Activated T-cell treated with anti-CD3 and anti-CD28 coated beads, Interleukin-2, amount 50 U/mL, for 24 hours (primary cell): ENCODE measurements at regions not wholly inside any gene's neighbourhood (a gene's known extent, or its start where the extent isn't known, plus 50 kb on each side); places are given as distances from the start of the nearest gene placed in this dataset.

ENCODE experiments used
- DNase-seq: peaks from one replicate; pipeline ENCODE4 v3.0.0-alpha.2; 2020
- H3K27ac Mint-ChIP-seq: 2 replicates; pipeline ENCODE4 v1.8.0; 2020; ENCODE audit warnings: mild to moderate bottlenecking, mixed read lengths
- H3K27me3 Mint-ChIP-seq: 2 replicates; pipeline ENCODE4 v1.8.0; 2020; ENCODE audit warnings: mixed read lengths
- H3K36me3 Mint-ChIP-seq: 2 replicates; pipeline ENCODE4 v1.8.0; 2020; ENCODE audit warnings: low read depth, mixed read lengths
- H3K4me1 Mint-ChIP-seq: 2 replicates; pipeline ENCODE4 v1.8.0; 2020; ENCODE audit warnings: low read depth, mixed read lengths
- H3K4me3 Mint-ChIP-seq: 2 replicates; pipeline ENCODE4 v1.8.0; 2020; ENCODE audit warnings: mild to moderate bottlenecking, moderate library complexity, mixed read lengths
- H3K9me3 Mint-ChIP-seq: 2 replicates; pipeline ENCODE4 v1.8.0; 2020; ENCODE audit warnings: mixed read lengths

DNA sequence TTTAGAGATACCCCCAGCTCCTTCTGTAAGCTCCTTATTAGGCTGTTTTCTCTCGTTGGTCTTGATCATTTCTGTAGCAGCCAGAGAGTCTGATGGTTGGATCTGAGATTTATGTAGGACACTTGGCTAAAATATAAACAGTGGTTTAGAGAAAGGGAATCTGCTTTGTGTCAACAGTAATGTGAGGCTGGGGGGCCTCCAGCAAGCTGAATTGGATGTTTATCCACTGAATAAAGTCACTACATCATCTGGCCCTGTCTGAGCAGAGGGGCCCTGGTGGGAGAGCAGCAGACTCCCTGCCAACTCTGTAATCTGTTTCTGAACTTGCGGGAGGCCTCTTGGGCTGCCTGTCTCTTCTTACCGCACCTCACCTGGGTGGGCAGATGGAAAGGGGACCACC, 328.5 kb upstream of the PLET1 start:
- Mint-ChIP-seq H3K4me3 (no peak overlapping the region), H3K4me1 (peaks cover 3% of the 10 kb centered on the region), H3K9me3 (no peaks in the 10 kb centered on the region), H3K27ac (no peak overlapping the region), H3K27me3 (no peaks in the 10 kb centered on the region), H3K36me3 (no peaks in the 10 kb centered on the region)
- no peak for DNase-seq

DNA sequence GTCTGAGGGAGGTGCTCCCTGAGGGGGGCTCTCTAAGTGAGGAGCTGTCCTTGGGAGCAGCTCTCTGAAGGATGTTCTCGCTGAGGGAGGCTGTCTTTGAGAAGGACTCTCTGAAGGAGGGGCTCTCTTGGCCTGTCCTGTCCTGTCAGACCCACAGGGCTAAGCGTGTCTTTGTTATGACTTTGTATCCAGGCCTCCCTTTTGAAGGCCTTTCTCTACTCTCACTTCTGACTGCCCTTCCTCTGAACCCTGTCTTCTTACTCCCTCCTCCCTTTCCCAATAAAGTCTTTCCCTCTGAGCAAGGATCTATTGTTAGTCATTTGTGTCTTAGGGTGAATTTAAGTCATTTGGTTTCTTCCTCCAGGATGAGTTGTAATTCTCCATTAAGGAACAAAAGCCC, 330.1 kb upstream of the PLET1 start:
- H3K27ac Mint-ChIP-seq, result no peak overlapping the region
- H3K9me3 Mint-ChIP-seq, result no peaks in the 10 kb centered on the region
- H3K27me3 Mint-ChIP-seq, result no peaks in the 10 kb centered on the region
- no peaks in the 10 kb centered on the region for H3K36me3 Mint-ChIP-seq
- H3K4me3 Mint-ChIP-seq, result no peak overlapping the region
- peaks cover 3% of the 10 kb centered on the region for H3K4me1 Mint-ChIP-seq
- no peak for DNase-seq

DNA sequence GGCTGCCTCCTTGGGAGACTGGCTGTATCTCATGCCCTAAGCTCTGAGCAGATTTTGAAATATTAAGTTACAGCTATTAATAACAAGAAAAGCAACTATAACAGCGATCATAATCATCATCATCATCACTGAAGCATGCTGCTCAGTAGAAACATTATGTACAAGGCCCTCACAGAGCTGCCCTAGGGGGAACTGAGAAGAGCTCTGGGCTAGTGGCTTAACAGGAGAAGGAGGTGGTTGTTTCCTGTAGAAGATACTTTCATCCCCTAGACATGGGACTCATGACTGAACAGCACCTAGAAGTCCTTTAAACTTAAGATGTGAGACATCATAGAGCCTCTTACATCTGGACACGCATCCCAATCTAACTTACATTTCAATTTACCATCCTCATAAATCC, 332.8 kb upstream of the PLET1 start:
- H3K36me3 Mint-ChIP-seq, result no peaks in the 10 kb centered on the region
- no peaks in the 10 kb centered on the region for H3K9me3 Mint-ChIP-seq
- H3K4me1 Mint-ChIP-seq, result peaks cover 4% of the 10 kb centered on the region
- H3K27me3 Mint-ChIP-seq, result no peaks in the 10 kb centered on the region
- no peak overlapping the region for H3K27ac Mint-ChIP-seq
- DNase-seq, result no peak
- no peak overlapping the region for H3K4me3 Mint-ChIP-seq

DNA sequence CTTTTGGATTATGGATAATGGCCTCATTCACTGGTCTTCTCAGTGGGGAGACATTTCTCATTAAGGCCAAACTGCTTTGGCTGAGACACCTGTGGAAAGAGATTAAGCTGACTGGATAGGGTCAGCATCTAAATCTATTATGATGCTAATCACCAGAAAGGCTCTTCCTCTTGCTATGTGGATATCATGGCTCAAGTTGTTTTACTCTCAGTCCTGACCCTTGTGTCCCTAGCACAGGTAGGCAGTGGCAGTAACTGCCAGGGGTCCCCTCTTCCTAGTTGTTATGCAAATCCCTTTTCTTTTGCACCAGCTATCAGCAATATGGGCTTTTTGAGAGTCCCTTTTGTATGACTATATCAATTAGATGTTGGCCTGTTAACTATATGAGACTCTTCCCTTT, 335.7 kb upstream of the PLET1 start:
- peaks cover 4% of the 10 kb centered on the region for H3K4me1 Mint-ChIP-seq
- no peak overlapping the region for H3K27ac Mint-ChIP-seq
- H3K27me3 Mint-ChIP-seq, result no peaks in the 10 kb centered on the region
- no peak overlapping the region for H3K4me3 Mint-ChIP-seq
- no peak for DNase-seq
- H3K36me3 Mint-ChIP-seq, result no peaks in the 10 kb centered on the region
- H3K9me3 Mint-ChIP-seq, result no peaks in the 10 kb centered on the region

DNA sequence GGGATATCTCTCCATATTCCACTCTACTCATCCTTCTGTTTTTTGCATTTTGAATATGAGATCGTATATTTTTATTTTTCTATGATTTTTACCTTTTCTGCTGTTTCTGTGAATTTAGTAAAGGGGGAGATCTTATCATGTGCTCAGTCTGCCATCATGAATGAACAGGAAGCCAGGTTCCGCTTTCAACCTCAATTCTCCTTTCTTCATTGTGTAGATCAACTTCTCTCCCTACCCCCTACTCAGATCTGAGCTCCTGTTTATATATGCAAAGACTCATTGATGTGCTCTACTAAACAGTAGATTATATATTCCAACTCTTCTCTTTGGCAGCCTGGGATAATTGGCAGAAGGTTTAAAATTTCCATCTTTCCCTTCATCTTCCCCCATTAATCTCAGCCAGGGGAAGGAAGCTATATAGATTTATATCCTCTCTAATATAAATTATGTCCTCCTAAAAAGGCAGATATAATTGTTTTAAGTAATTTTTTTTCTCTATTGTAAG, 336.7 kb upstream of the PLET1 start:
- peaks cover 4% of the 10 kb centered on the region for H3K4me1 Mint-ChIP-seq
- no peaks in the 10 kb centered on the region for H3K27me3 Mint-ChIP-seq
- no peaks in the 10 kb centered on the region for H3K36me3 Mint-ChIP-seq
- H3K27ac Mint-ChIP-seq, result no peak overlapping the region
- DNase-seq, result no peak
- H3K4me3 Mint-ChIP-seq, result no peak overlapping the region
- no peaks in the 10 kb centered on the region for H3K9me3 Mint-ChIP-seq

DNA sequence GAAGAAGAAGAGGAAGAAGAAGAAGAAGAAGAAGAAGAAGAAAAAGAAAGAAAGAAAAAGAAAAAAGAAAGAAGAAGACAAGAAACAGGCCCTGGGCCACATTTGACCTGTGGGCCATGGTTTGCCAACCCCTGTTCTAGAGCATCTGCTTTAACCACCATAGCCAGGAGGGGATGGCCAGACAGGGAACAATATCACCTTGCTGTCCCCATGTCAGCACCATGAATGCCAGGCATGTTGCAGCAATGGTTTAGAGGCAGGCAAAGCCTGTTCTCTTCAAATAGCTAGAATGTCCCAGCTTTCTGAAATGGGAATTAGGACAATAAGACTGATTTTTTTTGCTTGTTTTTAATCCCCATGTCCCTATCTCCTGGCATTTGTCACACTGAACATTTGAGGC, 338.6 kb upstream of the PLET1 start:
- DNase-seq, result no peak
- no peaks in the 10 kb centered on the region for H3K9me3 Mint-ChIP-seq
- no peak overlapping the region for H3K27ac Mint-ChIP-seq
- no peak overlapping the region for H3K4me3 Mint-ChIP-seq
- H3K4me1 Mint-ChIP-seq, result peaks cover 4% of the 10 kb centered on the region
- H3K27me3 Mint-ChIP-seq, result peaks cover 4% of the 10 kb centered on the region
- H3K36me3 Mint-ChIP-seq, result no peaks in the 10 kb centered on the region

DNA sequence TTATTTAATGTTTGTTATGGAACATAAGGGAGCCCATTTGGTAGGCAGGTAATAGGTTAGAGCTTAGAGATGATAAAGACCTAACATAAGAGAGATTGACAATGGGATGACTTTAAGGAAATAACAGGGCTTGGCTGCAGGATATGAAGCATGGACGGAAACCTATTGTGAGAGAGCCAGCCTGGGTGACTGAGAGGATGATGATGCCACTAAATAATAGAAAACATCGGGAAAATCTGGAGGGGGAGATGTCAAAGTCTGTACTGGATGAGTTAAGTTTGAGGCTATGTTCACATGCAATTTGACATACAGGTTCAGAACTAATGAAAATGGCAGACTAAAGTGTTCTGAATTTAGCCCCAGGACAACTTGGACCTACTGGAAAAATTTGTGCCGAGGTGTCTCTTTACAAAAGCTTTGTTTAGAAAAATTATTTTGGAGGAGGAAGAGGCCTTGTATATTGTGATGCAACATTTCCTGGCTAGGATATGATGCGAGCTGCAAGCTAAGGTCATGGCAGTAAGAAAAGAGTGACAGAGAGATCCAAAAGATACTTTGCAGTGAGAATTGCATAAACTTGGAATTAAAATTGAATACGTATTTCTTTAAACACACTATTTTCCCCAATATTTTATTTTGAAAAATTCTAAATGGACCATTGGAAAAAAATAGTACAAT, 339.3 kb upstream of the PLET1 start:
- no peak overlapping the region for H3K27ac Mint-ChIP-seq
- H3K36me3 Mint-ChIP-seq, result no peaks in the 10 kb centered on the region
- peaks cover 4% of the 10 kb centered on the region for H3K4me1 Mint-ChIP-seq
- no peaks in the 10 kb centered on the region for H3K9me3 Mint-ChIP-seq
- DNase-seq, result no peak
- H3K27me3 Mint-ChIP-seq, result peaks cover 12% of the 10 kb centered on the region
- no peak overlapping the region for H3K4me3 Mint-ChIP-seq

DNA sequence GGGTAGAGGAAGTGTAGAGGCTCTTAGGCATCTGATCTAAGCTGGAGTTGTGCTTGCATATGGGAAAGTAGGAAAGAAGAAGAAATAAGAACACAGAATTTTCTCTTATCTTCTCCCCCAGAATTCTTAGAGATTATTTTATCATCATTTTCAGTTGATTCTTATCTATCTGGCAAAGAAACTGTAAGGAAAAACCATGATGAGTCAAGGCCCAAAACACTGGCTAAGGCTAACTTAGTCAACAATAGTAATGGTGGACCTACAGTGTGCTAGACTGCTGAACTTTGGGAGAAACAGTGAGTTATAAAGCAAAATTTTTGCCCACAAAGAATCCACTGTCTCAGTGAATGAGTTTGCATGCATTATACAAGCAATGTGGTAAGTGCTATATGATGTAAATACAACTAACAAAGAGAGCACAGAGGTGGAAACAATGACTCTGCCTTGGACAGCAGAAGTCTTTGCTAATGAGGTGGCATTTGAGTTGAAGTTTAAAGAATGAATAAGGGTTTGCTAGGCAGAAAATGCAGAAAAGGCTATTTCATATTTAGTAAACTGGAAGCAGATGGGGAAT, 344.5 kb upstream of the PLET1 start:
- no peak for DNase-seq
- no peaks in the 10 kb centered on the region for H3K9me3 Mint-ChIP-seq
- no peaks in the 10 kb centered on the region for H3K4me1 Mint-ChIP-seq
- H3K36me3 Mint-ChIP-seq, result no peaks in the 10 kb centered on the region
- peaks cover 30% of the 10 kb centered on the region for H3K27me3 Mint-ChIP-seq
- no peak overlapping the region for H3K4me3 Mint-ChIP-seq
- no peak overlapping the region for H3K27ac Mint-ChIP-seq

DNA sequence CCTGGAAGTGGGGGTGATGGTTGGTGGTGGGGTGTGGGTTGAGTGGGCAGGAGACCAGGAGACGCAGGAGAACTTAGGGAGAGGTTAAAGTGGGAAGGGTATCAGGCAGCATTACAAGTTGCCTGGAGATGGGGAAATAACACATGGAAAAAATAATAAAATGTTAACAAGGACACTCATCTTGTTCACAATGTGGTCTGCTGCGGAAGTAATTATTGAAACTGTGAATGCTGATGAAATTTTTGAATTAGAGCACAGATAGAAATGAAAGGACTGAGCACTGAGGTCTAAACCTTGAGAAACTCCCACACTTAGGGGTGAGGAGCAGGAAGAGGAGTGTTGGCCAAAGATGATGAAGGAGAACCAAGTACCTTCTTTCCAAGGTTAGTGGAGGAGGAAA, 346.0 kb upstream of the PLET1 start:
- Mint-ChIP-seq H3K9me3 (no peaks in the 10 kb centered on the region), H3K36me3 (no peaks in the 10 kb centered on the region), H3K4me1 (no peaks in the 10 kb centered on the region), H3K4me3 (no peak overlapping the region), H3K27me3 (peaks cover 35% of the 10 kb centered on the region), H3K27ac (no peak overlapping the region)
- no peak for DNase-seq

DNA sequence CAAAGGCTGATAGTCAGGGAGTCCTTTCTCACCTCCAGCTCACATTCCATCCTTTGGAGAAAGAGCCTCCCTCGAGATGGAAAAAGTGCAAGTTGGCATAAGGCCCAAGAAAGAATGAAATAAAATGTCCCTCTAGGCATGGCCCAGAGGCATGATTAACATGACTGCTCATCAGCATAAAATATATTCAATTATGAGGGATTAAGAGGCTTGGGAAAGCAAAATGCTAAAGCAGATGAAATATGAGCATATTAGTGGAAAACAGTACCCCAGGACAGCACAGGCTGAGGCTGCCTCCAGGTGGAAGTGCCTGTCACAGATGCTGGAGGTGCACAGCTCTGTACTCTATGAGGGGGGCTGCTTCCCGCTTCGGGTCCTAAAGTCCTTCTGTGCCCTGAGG, 347.8 kb upstream of the PLET1 start:
- H3K27ac Mint-ChIP-seq, result no peak overlapping the region
- no peaks in the 10 kb centered on the region for H3K4me1 Mint-ChIP-seq
- H3K27me3 Mint-ChIP-seq, result peaks cover 42% of the 10 kb centered on the region
- H3K9me3 Mint-ChIP-seq, result no peaks in the 10 kb centered on the region
- H3K4me3 Mint-ChIP-seq, result no peak overlapping the region
- H3K36me3 Mint-ChIP-seq, result no peaks in the 10 kb centered on the region
- DNase-seq, result no peak

DNA sequence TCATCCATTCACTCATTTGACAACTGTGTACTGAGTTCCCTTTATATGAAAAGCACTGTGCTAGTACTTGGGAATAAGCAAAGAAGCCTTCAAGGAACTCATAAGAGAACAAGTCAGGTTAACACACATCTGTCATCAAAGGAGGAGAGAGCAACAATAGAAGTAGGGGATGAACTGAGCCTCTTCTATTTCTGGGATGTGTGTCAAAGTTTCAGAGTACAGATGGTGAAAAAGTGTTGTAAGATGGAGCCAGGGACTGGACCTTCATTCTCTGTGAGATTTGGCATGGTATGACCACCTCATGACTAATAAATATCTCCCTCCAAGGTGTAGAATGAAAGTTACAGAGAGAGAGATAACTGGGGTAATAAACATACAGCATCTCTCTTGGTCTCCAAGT, 349.8 kb upstream of the PLET1 start:
- H3K36me3 Mint-ChIP-seq, result no peaks in the 10 kb centered on the region
- no peak overlapping the region for H3K4me3 Mint-ChIP-seq
- no peaks in the 10 kb centered on the region for H3K4me1 Mint-ChIP-seq
- no peak overlapping the region for H3K27ac Mint-ChIP-seq
- no peaks in the 10 kb centered on the region for H3K9me3 Mint-ChIP-seq
- H3K27me3 Mint-ChIP-seq, result peaks cover 31% of the 10 kb centered on the region
- no peak for DNase-seq

DNA sequence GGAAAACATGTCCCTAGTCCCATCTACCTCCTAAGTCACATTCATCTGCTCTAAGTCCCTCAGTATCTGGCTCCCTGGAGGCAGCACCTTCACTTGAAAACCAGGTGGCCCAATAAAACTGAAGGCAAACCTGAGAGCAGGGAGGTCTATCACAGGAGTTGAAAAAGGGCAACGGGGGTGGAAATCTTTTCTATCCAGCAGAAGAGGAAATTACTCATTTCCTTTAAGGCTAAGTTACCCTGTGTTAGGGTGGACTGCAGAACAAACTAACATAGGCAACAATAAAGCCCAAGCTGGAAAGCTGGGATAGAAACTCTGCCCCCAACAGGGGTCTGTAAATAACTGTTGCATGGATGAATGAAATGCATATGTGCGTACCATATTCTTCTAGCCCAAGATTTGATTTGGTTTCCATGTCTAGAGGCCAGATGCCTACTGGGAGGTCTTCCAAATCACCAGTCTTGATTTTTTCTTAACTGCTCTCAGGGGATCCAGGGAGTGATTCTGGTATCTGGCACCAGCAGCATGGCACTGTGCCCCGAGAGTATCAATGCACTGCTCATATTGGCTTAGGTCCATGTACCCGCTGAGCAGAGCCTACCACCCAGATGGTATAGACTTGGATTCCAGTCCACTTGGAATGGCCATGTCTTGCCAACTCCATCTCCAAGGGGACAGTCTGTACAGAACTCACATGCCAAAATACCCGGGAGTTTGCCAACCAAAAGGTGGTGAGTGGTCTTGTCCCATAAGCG, 350.0 kb upstream of the NCAM1 start:
- Mint-ChIP-seq H3K4me1 (no peaks in the 10 kb centered on the region), H3K9me3 (no peaks in the 10 kb centered on the region), H3K36me3 (no peaks in the 10 kb centered on the region), H3K27me3 (peaks cover 25% of the 10 kb centered on the region), H3K27ac (no peak overlapping the region), H3K4me3 (no peak overlapping the region)
- DNase-seq, result no peak

DNA sequence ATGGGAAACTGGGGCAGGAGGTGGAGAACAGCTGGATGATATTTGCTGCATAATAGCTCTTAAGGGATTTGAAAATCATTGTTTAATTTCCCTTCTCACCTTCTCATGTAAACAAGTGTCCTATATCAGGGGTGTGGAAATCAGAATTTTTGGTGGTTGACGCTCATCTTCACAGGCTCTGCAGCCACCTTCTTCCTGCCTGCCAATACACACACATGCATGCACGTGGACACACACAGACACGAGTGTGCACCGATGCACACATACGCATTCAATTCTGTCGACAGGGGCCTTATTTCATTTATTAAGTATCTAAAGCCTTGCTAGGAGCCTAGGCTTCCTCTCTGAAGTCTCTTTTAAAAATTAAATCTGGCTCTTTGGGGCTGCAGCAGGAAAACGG, 349.4 kb upstream of the NCAM1 start:
- Mint-ChIP-seq H3K4me1 (no peaks in the 10 kb centered on the region), H3K4me3 (no peak overlapping the region), H3K27ac (no peak overlapping the region), H3K27me3 (peaks cover 22% of the 10 kb centered on the region), H3K36me3 (no peaks in the 10 kb centered on the region), H3K9me3 (no peaks in the 10 kb centered on the region)
- no peak for DNase-seq

DNA sequence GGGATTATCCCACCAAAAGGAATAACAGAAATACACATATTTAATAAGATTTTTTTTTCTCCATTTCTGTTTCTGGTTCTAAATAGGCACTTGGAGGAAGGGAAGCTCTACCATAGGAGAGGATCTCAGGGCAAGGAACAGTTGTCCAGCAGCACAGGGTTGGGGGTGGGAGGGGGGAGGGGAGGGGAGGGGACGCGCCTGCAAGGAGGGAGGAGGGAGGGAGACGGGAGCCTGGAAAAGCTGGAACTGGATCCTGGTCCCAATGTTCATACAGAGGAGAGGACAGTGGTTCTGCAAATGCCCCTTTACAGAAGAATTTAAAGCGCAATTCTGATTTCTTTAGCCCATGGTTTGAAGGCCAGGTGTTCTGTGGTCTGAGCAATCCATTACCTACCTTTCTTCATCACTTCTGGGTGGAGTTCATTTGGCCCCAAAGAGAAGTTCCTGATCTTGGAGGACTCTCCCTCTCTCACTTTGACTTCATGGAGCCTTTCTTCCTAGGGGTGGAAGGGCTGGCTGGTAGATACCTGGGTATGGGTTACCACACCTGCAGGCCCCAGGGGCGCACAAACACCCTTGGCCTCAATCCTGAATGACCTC, 348.9 kb upstream of the NCAM1 start:
- no peak for DNase-seq
- no peak overlapping the region for H3K27ac Mint-ChIP-seq

More for the DNA sequence above, 348.9 kb upstream of the NCAM1 start:
- Mint-ChIP-seq H3K36me3 (no peaks in the 10 kb centered on the region), H3K27me3 (peaks cover 24% of the 10 kb centered on the region), H3K9me3 (no peaks in the 10 kb centered on the region), H3K4me1 (no peaks in the 10 kb centered on the region), H3K4me3 (no peak overlapping the region)
